HG03432 (cell line): ENCODE measurements at regions not wholly inside any gene's neighbourhood (a gene's known extent, or its start where the extent isn't known, plus 50 kb on each side); places are given as distances from the start of the nearest gene placed in this dataset.

ENCODE experiments used
- ATAC-seq: cut with Tn5 transposase; IDR thresholded peaks from one replicate; pipeline ENCODE4 v1.9.1; 2021; ENCODE audit warnings: mild to moderate bottlenecking, moderate library complexity; ENCODE audit not compliant: unreplicated experiment

DNA sequence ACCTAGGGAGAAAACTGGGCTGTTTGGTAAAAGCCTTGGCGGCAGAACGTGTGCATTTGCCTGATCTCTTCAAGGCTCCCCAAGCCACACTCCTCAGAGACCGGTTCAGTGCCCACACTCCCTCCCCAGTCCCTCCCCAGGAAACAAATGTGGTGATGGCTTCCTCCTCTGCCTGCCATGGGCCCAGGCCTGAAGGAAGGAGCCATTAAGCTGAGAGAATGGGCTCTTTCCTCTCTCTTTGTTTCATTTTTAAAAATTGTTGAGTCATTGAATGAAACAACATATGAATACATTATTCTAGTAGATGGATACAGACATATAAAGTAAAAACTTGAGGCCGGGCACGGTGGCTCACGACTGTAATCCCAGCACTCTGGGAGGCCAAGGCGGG, 50.6 kb upstream of the YWHAQ start:
- ATAC-seq = no peak

DNA sequence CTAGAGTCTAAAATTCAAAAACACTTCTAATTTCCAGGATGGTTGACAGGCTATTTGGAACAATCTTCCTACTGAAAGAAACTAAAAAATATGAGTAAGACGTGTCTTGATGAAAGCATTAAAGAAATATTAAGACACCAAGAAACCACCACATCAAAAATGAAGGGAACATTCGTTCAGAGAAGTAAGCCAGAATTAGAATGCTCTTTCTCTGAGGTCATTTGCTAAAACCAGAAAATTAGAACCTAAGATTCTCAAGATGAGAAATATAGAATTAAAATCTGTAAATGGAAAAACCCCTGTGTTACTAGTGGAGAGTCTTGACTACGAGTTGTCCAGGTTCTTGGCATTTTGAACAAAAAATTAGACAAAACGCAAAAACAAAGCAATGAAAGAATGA, 54.8 kb upstream of the YWHAQ start:
- no peak for ATAC-seq

DNA sequence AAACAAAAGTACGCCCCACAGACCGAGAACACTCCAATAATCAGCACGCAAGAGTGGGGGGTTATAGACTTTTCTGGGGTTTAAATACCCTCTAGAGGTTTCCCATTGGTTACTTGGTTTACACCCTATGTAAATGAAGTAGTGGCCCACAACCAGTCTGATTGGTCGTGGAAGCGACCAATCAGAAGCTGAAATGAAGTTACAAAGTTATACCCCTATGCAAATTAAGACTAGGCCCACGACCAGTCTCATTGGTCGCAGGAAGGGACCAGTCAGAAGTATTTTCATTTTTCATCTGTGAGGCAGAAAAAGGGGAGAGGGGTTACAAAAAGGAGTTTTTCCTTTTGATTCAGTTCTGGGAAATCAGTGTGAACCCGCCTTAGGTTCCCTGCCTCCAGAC, 55.3 kb upstream of the YWHAQ start:
- no peak for ATAC-seq

DNA sequence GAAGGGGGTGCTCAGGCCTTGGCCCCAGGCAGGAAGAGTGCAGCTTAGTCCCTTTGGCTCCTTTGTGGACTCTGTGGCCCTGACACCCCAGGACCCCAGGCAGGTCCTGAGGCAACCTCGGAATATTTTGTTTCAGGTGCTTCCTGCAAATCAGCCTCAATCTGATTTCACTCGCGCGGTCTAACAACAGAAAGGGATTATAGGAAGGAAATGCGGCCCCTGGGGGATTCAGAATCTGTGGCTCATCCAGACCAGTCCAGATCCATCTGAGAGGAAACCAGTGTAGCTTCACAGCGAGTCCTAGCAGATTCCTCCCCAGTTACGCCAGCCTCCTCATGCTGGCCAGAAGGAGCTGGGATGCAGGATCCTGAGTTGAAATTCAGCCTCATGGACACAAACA, 59.5 kb upstream of the YWHAQ start:
- no peak for ATAC-seq

DNA sequence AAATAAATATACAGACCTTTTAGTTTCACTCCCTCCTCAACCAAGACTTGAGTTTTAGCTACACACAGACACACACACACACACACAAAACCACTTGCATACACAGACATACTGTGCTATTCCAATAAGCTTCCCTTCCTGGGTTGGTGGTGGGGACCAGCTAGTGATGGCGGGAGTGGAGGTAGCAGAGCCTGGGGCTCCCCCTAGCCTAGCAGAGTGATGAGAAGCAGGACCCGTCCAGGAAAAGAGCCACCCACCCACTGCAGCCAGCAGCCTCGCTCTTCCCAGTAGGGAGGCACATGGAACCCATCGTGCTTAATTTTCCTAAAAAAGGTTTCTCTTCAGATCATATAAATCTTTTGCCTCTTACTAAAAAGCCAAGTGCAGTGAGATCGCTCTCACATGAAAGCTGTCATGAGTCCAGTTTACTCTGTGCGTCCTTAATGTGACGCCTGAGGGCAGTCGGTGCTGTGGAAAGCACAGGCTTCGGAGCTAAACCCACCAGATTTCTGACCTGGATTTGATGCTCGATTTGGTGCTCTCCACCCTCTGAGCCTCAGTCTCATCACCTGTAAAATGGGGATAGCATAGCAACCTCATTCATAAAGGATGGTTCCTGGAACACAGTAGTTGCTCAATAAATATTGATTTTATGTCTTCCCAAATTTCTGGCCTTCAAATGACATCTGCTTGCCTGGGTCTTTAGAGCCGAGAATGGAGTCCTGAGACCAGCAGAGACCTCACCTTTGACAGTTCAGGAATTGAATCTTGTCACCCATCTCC, 60.1 kb upstream of the YWHAQ start:
- no peak for ATAC-seq

DNA sequence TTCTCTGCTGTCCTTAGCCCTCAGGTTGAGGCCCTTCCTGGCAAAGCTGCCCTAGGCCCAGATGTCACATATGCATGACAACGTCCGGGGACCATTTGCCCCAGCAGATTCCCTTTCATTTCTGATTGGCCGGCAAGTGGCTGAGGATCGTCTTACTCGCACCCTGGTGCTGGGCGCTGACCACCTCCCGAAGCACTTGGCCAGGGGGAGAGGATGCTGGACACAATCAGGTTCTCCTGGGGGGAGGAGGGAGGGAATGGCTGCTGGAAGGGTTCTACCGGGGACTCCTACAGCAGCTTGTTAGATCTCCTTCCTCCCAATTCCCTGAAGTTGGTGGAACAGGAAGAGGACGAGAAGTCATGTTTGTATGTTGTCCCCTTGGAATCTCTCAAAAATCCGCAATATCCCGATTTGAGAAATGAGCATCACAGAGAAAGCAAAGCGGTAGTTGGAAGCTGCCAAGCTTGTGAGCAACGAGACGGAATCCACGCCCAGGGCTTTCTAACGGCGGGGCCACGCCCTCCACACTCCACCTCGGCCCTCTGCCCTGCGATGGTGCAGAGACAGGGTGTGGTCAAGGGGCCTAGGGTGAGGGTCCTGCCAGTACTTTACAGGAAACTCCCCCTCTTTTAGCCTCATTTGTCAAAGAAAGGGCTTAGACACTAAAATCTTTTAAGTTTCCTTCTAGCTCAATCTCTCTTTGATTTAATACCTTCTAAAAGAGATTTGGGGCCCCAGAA, 61.8 kb upstream of the YWHAQ start:
- no peak for ATAC-seq

DNA sequence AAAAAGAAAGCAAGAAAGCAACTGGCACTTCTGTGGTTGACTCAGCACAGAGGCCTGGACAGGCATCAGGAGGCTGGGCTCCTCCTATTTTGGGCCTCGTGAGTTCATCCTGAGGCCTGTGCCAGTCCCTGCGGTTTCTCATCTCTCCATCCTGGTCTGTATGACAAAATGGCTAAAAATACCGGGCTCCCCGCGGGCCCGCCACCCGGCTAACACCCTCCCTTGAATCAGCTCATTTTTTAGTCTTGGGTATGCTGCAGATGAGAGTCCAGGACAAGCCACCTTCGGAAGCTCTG, 62.3 kb upstream of the YWHAQ start:
- no peak for ATAC-seq

DNA sequence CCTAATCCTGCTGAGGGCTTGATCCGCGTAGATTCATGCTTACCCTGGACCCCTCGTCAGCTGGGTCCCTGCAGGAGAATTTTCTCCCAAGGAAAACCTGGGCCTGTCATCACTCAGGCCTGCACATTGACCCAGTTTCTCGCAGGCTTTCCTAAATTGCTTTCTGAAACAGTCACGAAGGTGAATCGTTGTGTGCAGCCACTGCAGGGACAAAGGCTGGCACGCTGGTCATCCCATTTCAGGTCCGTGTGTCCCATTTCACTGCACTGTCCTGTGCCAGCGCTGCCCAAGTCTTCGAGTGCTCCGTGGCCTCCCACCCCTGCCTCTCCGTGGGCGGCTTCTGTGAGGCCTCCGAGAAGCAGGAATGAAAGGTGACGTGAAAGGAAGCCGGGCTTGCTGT, 62.8 kb upstream of the YWHAQ start:
- no peak for ATAC-seq

DNA sequence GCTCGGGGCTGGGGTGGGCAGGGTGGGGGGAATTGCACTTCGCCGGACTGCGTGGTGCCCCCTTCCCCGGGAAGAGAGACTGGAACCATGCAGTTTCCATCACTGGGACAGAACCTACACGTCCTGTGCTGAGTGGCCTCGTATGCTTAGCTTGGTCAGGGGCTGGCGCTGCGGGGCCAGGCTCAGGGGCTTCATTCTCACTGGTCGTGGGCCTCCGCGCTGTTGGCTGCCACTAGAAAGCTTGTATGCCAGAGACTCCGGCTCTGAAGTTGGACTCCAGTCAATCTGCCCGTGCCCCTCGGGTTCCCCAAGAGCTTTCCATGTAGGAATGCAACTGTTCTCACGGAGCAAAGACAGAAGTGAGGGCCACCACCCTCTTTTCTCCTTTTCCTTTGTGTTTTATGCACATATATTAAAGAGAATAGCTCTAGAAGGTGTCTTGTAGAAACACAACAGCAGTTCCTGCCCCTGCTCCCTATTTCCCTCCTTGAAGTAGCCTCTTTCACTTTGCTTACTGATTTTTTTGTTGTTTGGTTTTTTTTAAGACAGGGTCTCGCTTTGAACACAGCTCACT, 64.0 kb upstream of the YWHAQ start:
- no peak for ATAC-seq

DNA sequence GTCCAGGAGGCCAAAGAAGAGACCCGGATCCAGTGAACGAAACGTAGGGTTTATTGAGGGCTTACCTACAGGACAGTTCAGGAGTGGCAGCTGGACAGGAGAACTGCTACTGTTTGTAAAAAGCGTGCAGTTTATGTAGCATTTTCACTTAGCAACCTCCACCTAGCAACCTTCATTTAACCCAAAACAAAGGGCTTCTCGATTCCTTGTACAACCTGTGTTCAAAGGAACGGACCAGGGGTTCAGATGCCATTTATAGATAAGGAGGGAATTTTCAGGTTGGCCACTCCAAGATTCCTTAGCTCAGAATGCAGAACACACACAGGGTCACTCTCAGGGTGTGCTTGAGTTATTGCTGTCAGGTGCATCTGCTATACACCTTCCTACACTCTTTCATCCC, 65.1 kb upstream of the YWHAQ start:
- no peak for ATAC-seq

DNA sequence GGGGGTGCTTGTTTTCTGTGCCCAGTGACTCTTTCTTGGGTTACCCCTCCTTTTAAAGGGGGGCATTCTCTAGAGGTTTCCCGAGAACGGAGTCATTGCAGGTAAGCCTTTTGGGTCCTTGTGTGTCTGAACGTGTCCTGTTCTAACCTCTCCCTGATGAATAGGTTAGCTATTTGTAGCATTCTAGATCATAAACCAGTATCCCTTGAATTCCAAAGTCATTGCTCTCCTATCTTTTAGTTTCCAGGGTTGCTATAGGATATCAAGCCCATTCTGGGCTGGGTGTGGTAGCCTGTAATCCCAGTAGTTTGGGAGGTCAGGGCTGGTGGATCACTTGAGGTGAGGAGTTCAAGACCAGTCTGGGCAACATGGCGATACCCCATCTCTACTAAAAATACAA, 65.9 kb upstream of the YWHAQ start:
- ATAC-seq = no peak

DNA sequence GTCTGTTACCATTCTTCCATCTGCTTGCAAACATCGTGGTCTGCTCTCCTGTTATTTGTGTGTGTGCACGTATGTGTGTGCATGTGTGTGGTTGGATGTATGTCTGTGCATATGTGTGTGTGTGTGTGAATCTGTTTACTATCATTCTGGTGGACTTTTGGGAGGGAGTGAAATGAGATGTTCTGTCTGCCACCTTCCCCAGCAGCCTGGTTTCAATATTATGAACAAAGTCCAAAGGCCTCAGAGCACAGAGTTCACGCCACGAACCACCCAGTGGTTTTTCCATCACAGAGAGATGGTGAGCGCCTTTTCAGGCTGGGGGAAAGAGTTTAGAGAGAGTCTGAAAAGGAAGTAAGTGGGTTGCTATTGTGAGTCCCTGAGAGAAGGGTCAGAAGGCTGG, 67.1 kb upstream of the YWHAQ start:
- no peak for ATAC-seq

DNA sequence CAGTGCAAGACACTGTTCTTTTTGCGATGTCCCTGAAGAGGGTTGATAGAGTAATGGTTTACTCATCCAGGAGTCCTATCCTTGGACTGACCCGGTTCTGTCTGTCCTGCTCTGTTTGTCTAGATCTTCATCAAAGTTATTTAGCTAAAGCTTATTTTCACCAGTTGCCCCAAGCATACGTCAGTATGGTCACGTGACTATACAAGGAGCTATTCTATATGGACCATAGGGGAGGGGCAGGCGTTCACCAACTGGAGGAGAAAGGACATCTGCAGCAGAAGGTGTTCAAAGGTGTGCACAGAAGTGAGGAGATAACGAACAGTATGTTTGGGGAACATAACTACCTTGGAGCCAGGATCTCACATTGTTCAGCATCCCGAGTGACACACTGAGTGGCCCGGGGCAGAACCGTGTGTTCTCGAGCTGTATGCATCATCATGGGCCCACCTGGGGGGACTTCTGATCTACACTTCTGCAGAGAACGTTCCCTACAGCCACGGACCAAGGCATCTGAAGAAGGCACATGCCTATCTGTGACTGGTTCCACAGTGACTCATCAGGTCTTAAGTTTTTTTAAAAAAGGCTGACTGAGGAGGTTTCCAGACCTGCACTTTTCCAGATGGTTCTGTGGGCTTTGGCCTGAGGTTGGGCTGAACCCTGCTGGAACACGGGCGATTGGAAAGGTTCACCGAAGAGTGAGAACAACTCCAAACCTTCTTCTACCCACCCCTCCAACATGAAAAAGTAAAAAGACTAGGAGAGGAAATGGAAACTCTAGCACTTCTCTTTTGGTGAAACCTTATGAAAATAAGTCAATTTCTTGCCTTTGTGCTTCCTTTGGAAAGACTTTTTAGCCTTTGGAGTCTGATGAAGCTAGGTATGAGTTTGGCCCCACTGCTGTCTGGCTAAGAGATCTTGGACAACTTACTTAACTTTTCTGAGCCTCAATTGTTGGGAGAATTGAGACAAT, 68.6 kb upstream of the YWHAQ start:
- no peak for ATAC-seq

DNA sequence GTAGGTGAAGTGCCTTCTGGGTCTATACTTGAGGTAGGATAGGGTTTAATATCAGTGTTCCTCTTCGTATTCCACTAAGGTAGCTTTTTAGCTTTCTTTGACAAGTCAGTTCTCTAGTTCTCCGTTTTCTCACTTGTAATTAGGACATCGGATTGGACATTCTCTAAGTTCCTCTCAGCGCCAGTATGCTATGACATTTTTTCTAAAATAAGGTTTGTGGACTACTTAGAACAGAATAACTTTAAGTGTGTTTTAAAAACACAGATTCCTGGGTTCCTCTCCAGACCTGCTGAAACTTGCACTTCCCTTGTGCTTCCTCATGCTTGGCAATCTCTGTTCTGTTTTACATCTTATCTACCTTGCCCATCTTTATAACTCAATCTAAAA, 69.3 kb upstream of the YWHAQ start:
- ATAC-seq = no peak

DNA sequence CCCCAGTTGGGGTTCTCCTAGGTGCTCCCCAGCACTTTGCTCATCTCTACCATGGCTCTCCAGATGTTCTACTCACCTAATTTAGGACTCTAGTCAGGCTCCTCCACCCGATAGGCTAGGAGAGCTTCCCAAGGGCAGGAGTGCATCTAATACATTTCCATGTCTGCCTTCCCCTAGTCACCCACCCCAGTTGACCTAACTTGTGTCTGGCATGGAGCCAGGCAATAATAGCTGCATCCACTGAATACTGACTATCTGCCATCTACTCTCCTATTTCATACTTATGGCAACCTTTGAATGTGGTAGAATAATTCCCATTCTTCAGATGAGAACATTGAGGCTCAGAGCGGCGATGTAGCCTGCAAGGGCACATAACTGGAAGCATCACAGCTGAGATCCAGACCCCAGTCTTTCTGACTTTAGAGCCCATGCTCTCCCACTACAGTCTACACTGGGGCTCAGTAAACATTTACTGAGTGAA, 71.8 kb upstream of the YWHAQ start:
- no peak for ATAC-seq

DNA sequence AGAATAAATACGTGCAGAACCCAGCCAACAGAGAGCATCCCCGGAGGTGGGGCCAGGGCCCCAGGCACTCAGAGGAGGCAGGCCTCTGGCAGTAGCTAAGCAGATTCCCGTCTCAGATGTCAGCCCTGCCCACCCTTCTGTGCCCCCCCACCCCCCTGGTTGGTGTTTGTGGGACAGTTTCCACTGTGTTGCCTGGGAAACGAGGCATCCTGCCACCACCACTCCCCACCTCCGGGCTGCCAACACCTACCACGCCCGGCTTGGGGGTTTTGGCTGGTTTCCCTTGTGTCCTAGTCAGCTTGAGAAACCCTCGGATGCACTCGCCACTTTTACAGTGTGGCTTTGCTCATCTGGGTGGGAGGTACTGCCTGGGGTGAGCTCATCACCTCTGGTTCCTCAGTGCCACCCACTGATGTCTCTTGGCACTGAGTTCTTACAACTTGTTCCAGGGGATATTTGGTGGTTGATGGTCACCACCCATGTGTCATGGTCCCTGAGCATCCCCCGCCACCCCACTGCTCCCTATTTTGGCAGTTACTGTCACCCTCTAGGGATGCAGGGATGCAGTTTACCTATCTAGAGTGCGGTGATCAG, 72.4 kb upstream of the YWHAQ start:
- no peak for ATAC-seq

DNA sequence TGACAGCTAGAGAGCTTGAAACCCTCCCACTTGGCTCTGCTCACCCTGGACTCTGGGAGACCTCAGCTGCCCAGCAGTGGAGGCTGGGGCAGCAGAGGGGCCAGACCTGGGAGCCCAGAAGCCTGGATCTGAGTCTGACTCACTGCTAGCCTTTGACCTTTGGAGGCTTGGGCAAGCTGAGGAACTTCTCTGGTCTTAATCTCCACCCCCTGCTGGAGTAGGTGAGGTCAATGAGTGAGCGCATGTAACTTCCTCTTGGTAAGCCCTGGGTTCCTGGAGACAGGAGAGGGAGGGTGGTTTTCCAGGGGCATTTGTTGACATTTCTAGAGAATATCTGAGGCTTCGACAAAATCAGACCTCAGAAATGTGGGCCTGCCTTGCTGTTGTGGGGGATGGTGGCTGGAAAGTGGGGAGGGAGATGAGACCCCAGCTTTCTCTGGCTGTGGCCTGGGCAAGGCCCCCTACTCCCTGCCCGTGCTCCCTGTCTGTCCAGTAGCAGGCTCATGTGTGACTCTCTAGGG, 73.0 kb upstream of the YWHAQ start:
- ATAC-seq = no peak

DNA sequence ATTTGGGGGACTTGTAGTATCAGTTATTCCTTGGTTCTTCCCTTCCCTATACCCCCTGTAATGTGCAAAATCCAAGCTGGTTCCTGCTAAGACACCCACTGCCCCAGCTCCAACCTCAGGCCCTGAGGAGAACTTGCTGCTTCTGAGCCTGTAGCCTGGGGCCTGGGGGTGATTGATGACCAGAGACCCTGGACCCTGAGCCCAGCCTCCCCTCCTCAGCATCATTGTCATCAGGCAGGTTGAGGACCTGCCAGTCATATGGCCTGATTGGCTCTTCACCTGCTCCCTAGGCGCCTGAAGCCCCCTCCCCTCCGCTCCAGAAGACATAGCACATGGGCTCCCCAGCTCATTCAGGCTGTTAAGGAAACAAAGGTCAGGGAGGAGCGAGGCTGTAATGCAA, 73.8 kb upstream of the YWHAQ start:
- ATAC-seq = no peak

DNA sequence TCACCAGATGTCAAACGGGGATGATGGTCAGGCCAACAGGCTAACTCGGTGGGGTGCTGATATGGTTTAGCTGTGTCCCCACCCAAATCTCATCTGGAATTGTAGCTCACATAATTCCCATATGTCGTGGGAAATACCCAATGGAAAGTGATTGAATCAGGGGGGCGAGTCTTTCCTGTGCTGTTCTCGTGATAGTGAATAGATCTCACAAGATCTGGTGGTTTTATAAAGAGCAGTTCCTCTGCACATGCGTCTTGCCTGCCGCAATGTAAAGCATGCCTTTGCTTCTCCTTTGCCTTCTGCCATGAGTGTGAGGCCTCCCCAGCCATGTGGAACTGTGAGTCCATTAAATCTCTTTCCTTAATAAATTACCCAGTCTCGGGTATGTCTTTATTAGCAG, 74.4 kb upstream of the YWHAQ start:
- ATAC-seq = no peak

DNA sequence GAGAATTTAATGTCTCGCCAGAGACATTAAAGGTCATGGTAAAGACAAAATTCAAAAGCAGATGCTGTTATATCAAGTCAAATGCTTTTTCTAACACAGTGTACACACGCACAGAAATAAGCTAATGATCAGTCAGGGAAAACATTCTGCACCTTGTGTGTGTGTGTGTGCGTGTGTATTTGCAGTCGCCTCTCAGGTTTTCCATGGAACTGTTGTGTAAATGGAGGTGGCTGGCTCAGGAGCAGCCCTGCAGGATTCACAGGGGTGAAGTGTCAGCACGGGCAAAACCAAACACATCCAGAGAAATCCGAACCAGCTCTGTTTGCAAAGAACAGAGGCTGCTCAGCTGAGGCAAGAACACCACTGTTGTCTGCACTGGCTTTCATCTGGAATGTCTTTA, 76.2 kb upstream of the YWHAQ start:
- ATAC-seq = no peak
